PC-3 (cell line): ENCODE measurements at regions not wholly inside any gene's neighbourhood (a gene's known extent, or its start where the extent isn't known, plus 50 kb on each side); places are given as distances from the start of the nearest gene placed in this dataset.

Experiments used
- CTCF ChIP-seq: fragments of 300-600 bp; sonication (generic); conservative IDR thresholded peaks from 2 replicates; pipeline ENCODE4 v1.5.1; 2017; ENCODE audit warnings: antibody characterized with exemption, low read depth, mild to moderate bottlenecking, low read length
- EZH2phosphoT487 ChIP-seq: fragments of 300-600 bp; sonication (generic); IDR thresholded peaks from 2 replicates; pipeline ENCODE4 v1.6.1; 2018; ENCODE audit warnings: mild to moderate bottlenecking, antibody characterized with exemption, low read length, borderline replicate concordance

GRCh38 chr9:73869264-73869663 is 627.9 kb upstream of the RORB start:
- no peak for TF ChIP-seq CTCF
- no peak for TF ChIP-seq EZH2phosphoT487
